Natural killer cell treated with Interleukin-12 subunit alpha and Interleukin-12 subunit beta and Interleukin-15 and Interleukin-18, amount 100 ng/mL, for 72 hours (primary cell): ENCODE measurements at regions not wholly inside any gene's neighbourhood (a gene's known extent, or its start where the extent isn't known, plus 50 kb on each side); places are given as distances from the start of the nearest gene placed in this dataset.

ENCODE experiments used
- ATAC-seq, 2 donors: fragments of 150-1000 bp; cut with Tn5 transposase in 1 of 2; sonication (Bioruptor Pico), chemical (Tn5 transposase) in 1 of 2; 2 replicates each; pipeline ENCODE4 v1.10.0; 2021
- DNase-seq: peaks from one replicate; pipeline ENCODE4 v3.0.0; 2022; ENCODE audit warnings: low spot score
- H3K27ac Mint-ChIP-seq, 2 donors: 1 replicate in 1 of 2; 2 replicates in 1 of 2; pipeline ENCODE4 v1.8.0; 2022; ENCODE audit warnings: mixed read lengths in 2 of 2, mild to moderate bottlenecking in 1 of 2, moderate library complexity in 1 of 2
- H3K27me3 Mint-ChIP-seq, 2 donors: 1 replicate in 1 of 2; 2 replicates in 1 of 2; pipeline ENCODE4 v1.8.0; 2022; ENCODE audit warnings: mixed read lengths in 2 of 2
- H3K36me3 Mint-ChIP-seq: one replicate; pipeline ENCODE4 v1.8.0; 2022; ENCODE audit warnings: mixed read lengths
- H3K4me1 Mint-ChIP-seq, 2 donors: 1 replicate in 1 of 2; 2 replicates in 1 of 2; pipeline ENCODE4 v1.8.0; 2022; ENCODE audit warnings: low read depth in 2 of 2, mixed read lengths in 2 of 2, mild to moderate bottlenecking in 1 of 2
- H3K4me3 Mint-ChIP-seq: one replicate; pipeline ENCODE4 v1.8.0; 2022; ENCODE audit warnings: mixed read lengths
- H3K9me3 Mint-ChIP-seq: 2 replicates; pipeline ENCODE4 v1.8.0; 2022; ENCODE audit warnings: mixed read lengths

- Mint-ChIP-seq H3K4me3 (no peak overlapping the region), H3K27ac (no peak overlapping the region), H3K36me3 (no peaks in the 10 kb centered on the region), H3K4me1 (no peaks in the 10 kb centered on the region), H3K9me3 (peaks cover 8% of the 10 kb centered on the region), H3K27me3 (no peaks in the 10 kb centered on the region)
- ATAC-seq (no peak), DNase-seq (no peak)
Observed at GRCh38 chr2:220127311-220127710, 499.9 kb downstream of the SLC4A3 start.

GRCh38 chr2:220127876-220128275 is 500.4 kb downstream of the SLC4A3 start:
- Mint-ChIP-seq H3K4me3 (no peak overlapping the region), H3K27ac (no peak overlapping the region), H3K27me3 (no peaks in the 10 kb centered on the region), H3K4me1 (no peaks in the 10 kb centered on the region), H3K36me3 (no peaks in the 10 kb centered on the region), H3K9me3 (peaks cover 9% of the 10 kb centered on the region)
- no peak for DNase-seq
- ATAC-seq = no peak

- Mint-ChIP-seq H3K36me3 (no peaks in the 10 kb centered on the region), H3K27ac (no peak overlapping the region), H3K9me3 (peaks cover 11% of the 10 kb centered on the region), H3K27me3 (no peaks in the 10 kb centered on the region), H3K4me1 (no peaks in the 10 kb centered on the region), H3K4me3 (no peak overlapping the region)
- DNase-seq (no peak), ATAC-seq (no peak)
Observed at GRCh38 chr2:220129391-220129790, 502.0 kb downstream of the SLC4A3 start.

- DNase-seq (no peak), ATAC-seq (no peak)
- H3K27me3 Mint-ChIP-seq = no peaks in the 10 kb centered on the region
- H3K36me3 Mint-ChIP-seq = no peaks in the 10 kb centered on the region
- no peak overlapping the region for H3K27ac Mint-ChIP-seq
- no peak overlapping the region for H3K4me3 Mint-ChIP-seq
- peaks cover 12% of the 10 kb centered on the region for H3K9me3 Mint-ChIP-seq
- H3K4me1 Mint-ChIP-seq = no peaks in the 10 kb centered on the region
Observed at GRCh38 chr2:220134756-220135534, 507.5 kb downstream of the SLC4A3 start.

GRCh38 chr2:220143336-220143735 is 515.9 kb downstream of the SLC4A3 start:
- DNase-seq (no peak), ATAC-seq (no peak)
- H3K27ac Mint-ChIP-seq = no peak overlapping the region
- no peaks in the 10 kb centered on the region for H3K27me3 Mint-ChIP-seq
- H3K36me3 Mint-ChIP-seq = no peaks in the 10 kb centered on the region
- H3K9me3 Mint-ChIP-seq = peaks cover 21% of the 10 kb centered on the region
- no peaks in the 10 kb centered on the region for H3K4me1 Mint-ChIP-seq
- no peak overlapping the region for H3K4me3 Mint-ChIP-seq

- ATAC-seq = no peak
- Mint-ChIP-seq H3K4me3 (no peak overlapping the region), H3K4me1 (no peaks in the 10 kb centered on the region), H3K27ac (no peak overlapping the region), H3K36me3 (no peaks in the 10 kb centered on the region), H3K27me3 (no peaks in the 10 kb centered on the region), H3K9me3 (peaks cover 20% of the 10 kb centered on the region)
- DNase-seq = no peak
Observed at GRCh38 chr2:220144411-220144810, 517.0 kb downstream of the SLC4A3 start.

GRCh38 chr2:220147161-220148038 is 520.0 kb downstream of the SLC4A3 start:
- Mint-ChIP-seq H3K27me3 (no peaks in the 10 kb centered on the region), H3K4me1 (no peaks in the 10 kb centered on the region), H3K4me3 (no peak overlapping the region), H3K27ac (no peak overlapping the region), H3K9me3 (peaks cover 20% of the 10 kb centered on the region), H3K36me3 (no peaks in the 10 kb centered on the region)
- ATAC-seq (no peak), DNase-seq (no peak)

GRCh38 chr2:220148471-220149248 is 521.2 kb downstream of the SLC4A3 start:
- no peak overlapping the region for H3K27ac Mint-ChIP-seq
- H3K36me3 Mint-ChIP-seq = no peaks in the 10 kb centered on the region
- H3K4me3 Mint-ChIP-seq = no peak overlapping the region
- DNase-seq = no peak
- no peaks in the 10 kb centered on the region for H3K4me1 Mint-ChIP-seq
- no peak for ATAC-seq
- peaks cover 18% of the 10 kb centered on the region for H3K9me3 Mint-ChIP-seq
- H3K27me3 Mint-ChIP-seq = no peaks in the 10 kb centered on the region

- no peak overlapping the region for H3K4me3 Mint-ChIP-seq
- H3K27me3 Mint-ChIP-seq = no peaks in the 10 kb centered on the region
- no peaks in the 10 kb centered on the region for H3K4me1 Mint-ChIP-seq
- ATAC-seq (no peak), DNase-seq (no peak)
- H3K9me3 Mint-ChIP-seq = peaks cover 10% of the 10 kb centered on the region
- H3K27ac Mint-ChIP-seq = no peak overlapping the region
- no peaks in the 10 kb centered on the region for H3K36me3 Mint-ChIP-seq
Observed at GRCh38 chr2:220151341-220151740, 523.9 kb downstream of the SLC4A3 start.

- H3K4me3 Mint-ChIP-seq = no peak overlapping the region
- no peak overlapping the region for H3K27ac Mint-ChIP-seq
- H3K27me3 Mint-ChIP-seq = no peaks in the 10 kb centered on the region
- DNase-seq (no peak), ATAC-seq (no peak)
- H3K36me3 Mint-ChIP-seq = no peaks in the 10 kb centered on the region
- no peaks in the 10 kb centered on the region for H3K4me1 Mint-ChIP-seq
- peaks cover 10% of the 10 kb centered on the region for H3K9me3 Mint-ChIP-seq
Observed at GRCh38 chr2:220152281-220152935, 525.0 kb downstream of the SLC4A3 start.

- no peak overlapping the region for H3K4me3 Mint-ChIP-seq
- ATAC-seq (no peak), DNase-seq (no peak)
- H3K4me1 Mint-ChIP-seq = no peaks in the 10 kb centered on the region
- H3K27ac Mint-ChIP-seq = no peak overlapping the region
- H3K27me3 Mint-ChIP-seq = no peaks in the 10 kb centered on the region
- no peaks in the 10 kb centered on the region for H3K36me3 Mint-ChIP-seq
- H3K9me3 Mint-ChIP-seq = peaks cover 11% of the 10 kb centered on the region
Observed at GRCh38 chr2:220153118-220153517, 525.7 kb downstream of the SLC4A3 start.

- Mint-ChIP-seq H3K9me3 (peaks cover 12% of the 10 kb centered on the region), H3K27me3 (no peaks in the 10 kb centered on the region), H3K4me1 (no peaks in the 10 kb centered on the region), H3K4me3 (no peak overlapping the region), H3K27ac (no peak overlapping the region), H3K36me3 (no peaks in the 10 kb centered on the region)
- ATAC-seq (no peak), DNase-seq (no peak)
Observed at GRCh38 chr2:220154304-220154703, 526.9 kb downstream of the SLC4A3 start.

GRCh38 chr2:220157312-220157711 is 529.9 kb downstream of the SLC4A3 start:
- no peak overlapping the region for H3K4me3 Mint-ChIP-seq
- H3K27me3 Mint-ChIP-seq = no peaks in the 10 kb centered on the region
- DNase-seq (no peak), ATAC-seq (no peak)
- no peaks in the 10 kb centered on the region for H3K4me1 Mint-ChIP-seq
- peaks cover 10% of the 10 kb centered on the region for H3K9me3 Mint-ChIP-seq
- H3K36me3 Mint-ChIP-seq = no peaks in the 10 kb centered on the region
- H3K27ac Mint-ChIP-seq = no peak overlapping the region
